Activated T-cell treated with anti-CD3 and anti-CD28 coated beads for 4 hours (primary cell): ENCODE measurements at regions not wholly inside any gene's neighbourhood (a gene's known extent, or its start where the extent isn't known, plus 50 kb on each side); places are given as distances from the start of the nearest gene placed in this dataset.

Source experiments
- DNase-seq: peaks from one replicate; pipeline ENCODE4 v3.0.0-alpha.2; 2020

DNA sequence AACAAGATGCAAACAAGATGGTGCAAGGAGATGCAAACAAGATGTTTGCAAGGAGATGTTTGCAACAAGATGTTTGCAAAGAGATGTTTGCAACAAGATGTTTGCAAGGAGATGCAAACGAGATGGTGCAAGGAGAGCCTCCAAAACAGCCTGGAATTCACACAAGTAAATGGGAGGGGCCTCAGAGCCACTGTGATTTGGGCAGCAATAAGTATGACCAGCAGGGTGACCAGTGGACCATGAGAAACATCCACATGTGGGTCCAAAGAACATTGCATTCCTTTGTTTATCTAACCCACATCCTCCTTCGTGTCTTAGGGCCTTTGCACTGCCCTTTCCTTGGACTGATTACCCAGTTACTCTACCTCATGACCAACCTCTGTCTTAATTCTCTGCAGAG lies 162.9 kb downstream of the PLPP3 start:
- DNase-seq = no peak

- no peak for DNase-seq
Measured at GRCh38 chr1:56415720-56416119, 163.6 kb downstream of the PLPP3 start.

DNA sequence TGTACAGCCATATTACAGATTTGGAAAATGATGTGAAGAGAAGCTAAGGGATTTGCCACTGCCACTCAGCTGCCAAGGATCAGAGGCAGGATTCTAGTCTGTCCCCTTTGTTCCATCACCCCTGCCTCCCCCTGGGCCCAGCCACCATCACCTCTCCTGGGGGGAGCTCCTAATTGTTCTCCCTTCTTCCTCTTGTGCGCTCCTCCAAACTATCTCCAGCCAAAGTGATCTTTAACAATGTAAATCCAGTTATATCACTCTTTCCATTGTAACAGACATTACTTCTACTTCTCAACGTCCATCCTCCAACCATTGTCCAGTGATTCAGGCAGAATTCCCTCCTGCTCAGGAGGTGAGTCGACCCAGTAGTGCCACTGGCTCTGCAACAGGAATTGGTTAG lies 164.1 kb downstream of the PLPP3 start:
- no peak for DNase-seq

- DNase-seq = no peak
Measured at GRCh38 chr1:56414728-56415224, 164.6 kb downstream of the PLPP3 start.

DNA sequence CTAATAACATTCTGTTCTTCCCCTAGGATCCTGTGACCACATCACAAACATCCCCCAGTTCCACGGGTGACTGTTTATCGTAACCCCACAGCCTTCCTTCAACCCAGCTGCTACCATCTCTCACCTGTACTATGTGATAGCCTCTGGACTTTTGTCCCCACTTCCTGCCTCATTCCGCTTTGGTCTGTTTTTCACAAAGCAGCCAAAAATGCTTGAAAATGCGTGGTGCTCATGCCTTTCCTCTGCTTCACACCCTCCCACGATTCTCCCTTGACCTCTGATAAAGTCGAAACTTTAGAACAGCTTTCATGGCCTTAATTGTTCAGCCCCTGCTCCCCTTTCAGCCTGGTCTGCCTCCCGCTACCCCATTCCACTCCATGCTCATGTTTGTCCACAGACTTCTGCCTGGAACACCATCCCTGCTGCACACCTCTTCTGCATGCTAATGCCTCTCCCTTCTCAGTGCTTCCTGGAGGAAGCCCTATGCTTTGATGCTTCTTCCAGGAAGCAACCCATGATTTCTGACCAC lies 165.6 kb downstream of the PLPP3 start:
- DNase-seq = no peak

GRCh38 chr1:56411484-56412180 lies 167.7 kb downstream of the PLPP3 start:
- no peak for DNase-seq

GRCh38 chr1:56411021-56411420 lies 168.3 kb downstream of the PLPP3 start:
- no peak for DNase-seq

DNA sequence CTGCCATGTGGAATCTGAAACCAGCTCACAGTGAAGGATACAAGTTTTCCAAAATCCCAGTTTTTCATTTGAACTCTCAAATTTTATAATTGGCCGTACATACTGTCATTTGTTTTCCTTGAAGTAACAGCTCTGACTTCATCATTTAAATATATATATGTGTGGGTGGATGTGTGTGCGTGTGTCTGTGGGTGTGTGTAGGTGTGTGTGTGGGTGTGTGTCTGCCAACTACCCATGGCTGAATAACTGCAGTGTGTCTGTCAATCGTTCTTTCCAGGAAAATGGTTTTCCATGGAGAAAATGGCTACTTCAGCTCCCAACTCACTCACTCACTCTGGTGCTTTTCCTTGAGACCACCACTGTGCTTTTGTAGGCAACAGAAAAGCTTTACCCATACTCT lies 169.0 kb downstream of the PLPP3 start:
- no peak for DNase-seq

GRCh38 chr1:56409112-56409691 lies 170.2 kb downstream of the PLPP3 start:
- no peak for DNase-seq

- no peak for DNase-seq
Measured at GRCh38 chr1:56406821-56407220, 172.5 kb downstream of the PLPP3 start.

GRCh38 chr1:56404561-56405030 lies 174.8 kb downstream of the PLPP3 start:
- no peak for DNase-seq

DNA sequence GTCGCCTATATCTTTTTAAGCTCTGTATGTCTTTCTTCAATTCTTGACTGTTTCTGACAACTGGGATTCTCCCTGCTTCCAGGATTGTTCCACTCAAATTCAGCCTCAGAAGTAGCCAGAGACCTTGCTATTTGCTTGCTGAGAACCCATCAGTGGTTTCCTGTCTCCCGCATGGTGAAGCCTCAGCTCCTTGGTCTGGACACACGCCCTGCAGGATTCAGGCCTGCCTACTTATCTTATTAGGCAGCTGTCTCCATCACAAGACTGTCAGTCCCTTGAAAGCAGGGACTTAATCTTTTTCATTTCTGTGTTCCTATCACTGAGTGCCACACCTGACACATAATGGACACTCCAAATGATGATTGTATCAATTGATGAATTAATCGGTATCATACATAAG lies 175.3 kb downstream of the PLPP3 start:
- DNase-seq = no peak

GRCh38 chr1:56403321-56403720 lies 176.0 kb downstream of the PLPP3 start:
- DNase-seq = no peak

DNA sequence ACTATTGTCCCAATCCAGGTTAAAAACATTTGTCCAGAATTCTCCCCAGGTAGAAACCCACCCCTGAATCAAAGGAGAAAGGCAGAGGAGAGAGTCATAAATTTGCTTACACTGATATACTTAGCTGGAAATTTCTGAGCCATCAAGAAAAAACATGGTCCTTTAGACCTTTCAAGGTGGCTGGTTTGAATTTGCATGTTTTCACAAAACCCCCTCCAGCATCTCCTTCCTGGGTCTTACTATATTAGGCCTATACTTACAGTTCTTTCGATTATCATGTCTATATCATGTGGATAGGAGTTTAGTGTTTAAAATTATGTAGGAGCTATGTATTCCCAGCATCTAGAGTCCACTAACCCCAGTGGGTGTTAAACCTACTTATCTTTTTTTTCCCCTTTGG lies 178.2 kb downstream of the PLPP3 start:
- no peak for DNase-seq

DNA sequence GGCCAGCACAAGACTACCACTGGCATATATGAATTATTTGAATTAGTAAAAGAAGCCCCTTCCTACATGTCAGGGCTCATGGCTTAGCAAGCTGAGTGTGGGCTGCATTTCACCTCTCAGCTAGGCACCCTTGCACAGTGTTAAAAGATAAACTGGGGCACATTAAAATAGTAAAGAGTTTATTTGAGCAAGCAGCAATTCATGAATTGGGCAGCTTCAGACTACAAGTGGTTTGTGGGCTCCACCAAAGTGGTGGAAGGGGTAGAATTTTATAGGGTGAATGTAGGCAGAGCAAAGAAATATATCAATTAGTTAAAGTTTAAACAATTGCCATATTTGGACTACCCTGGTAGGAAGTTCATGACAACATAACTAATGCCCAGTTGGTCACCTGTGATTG lies 178.8 kb downstream of the PLPP3 start:
- no peak for DNase-seq

- no peak for DNase-seq
Measured at GRCh38 chr1:56399795-56400194, 179.6 kb downstream of the PLPP3 start.

- no peak for DNase-seq
Measured at GRCh38 chr1:56399326-56399725, 180.0 kb downstream of the PLPP3 start.

- DNase-seq = no peak
Measured at GRCh38 chr1:56397811-56398231, 181.5 kb downstream of the PLPP3 start.

GRCh38 chr1:56397409-56397808 lies 182.0 kb downstream of the PLPP3 start:
- DNase-seq = no peak

- no peak for DNase-seq
Measured at GRCh38 chr1:56396581-56396980, 182.8 kb downstream of the PLPP3 start.

DNA sequence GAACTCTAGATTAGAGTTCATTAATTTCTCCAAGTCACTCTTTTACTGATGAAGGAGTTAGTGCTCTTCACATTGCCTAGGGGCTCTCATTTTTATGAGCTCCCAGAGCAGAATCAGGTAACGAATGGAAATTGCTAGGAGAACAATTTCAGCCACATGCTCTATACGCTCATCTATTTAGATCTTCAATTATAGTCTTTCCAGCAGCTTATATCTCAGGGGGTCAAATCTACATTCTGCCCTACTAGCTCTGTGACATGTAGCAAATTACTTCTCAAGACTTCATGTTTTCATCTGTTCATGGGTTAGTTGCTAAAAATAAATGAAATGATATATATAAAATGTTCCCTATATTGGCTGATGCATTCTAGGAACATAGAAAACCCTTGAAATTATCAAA lies 183.6 kb downstream of the PLPP3 start:
- DNase-seq = no peak

DNA sequence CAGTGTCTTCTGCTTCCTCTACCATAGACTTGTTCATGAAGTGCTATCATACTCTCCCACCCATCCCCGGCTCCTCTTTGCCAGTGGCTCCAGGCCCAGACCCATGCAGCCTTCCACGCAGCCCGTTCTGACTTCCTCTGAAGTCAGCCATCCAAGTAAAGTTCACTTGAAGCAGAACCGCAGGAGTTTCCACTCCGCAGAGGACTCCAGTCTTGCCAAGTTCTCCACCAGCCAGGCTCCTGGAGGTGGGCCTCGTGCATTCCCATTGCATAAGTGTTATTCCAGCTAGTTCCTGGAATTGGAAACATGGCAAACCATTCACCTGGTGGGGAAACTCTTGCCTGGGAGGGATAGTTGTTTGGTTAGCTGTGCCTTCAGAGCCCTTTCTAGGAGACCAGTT lies 185.1 kb downstream of the PLPP3 start:
- no peak for DNase-seq

- DNase-seq = no peak
Measured at GRCh38 chr1:56390934-56391731, 188.2 kb downstream of the PLPP3 start.
